ENCODE measurements at regions not wholly inside any gene's neighbourhood (a gene's known extent, or its start where the extent isn't known, plus 50 kb on each side); places are given as distances from the start of the nearest gene placed in this dataset.

GRCh38 chr15:38624244-38625205 is 59.9 kb upstream of the RASGRP1 start:
- Histone ChIP-seq H3K4me3 (ENCODE audit: low read depth in 2 of 2, low read length in 1 of 2) (no peak overlapping the region), H3K4me1 (ENCODE audit: control insufficient read depth in 1 of 2, insufficient read depth in 2 of 2, low read depth in 1 of 2, low read length in 1 of 2) (no peaks in the 10 kb centered on the region), H3K36me3 (replicated peaks in 1 of 2; ENCODE audit: control insufficient read depth in 1 of 2, insufficient read depth in 2 of 2, low read length in 1 of 2) (no peaks in the 10 kb centered on the region), H2AFZ (ENCODE audit: low read depth) (no peak overlapping the region), H3K9me3 (no peaks in the 10 kb centered on the region), H3K79me2 (ENCODE audit: insufficient read depth) (no peaks in the 10 kb centered on the region), H4K20me1 (ENCODE audit: insufficient read depth) (no peaks in the 10 kb centered on the region), H3K9me2 (no peaks in the 10 kb centered on the region), H3K27ac (ENCODE audit: low read depth in 2 of 2, low read length in 1 of 2) (no peak overlapping the region), H3K4me2 (no peak overlapping the region), H3K27me3 (ENCODE audit: insufficient read depth) (peaks cover 20% of the 10 kb centered on the region; the same call in 1 of the 2 replicates), H3F3A (replicated peaks; ENCODE audit: insufficient read depth) (no peaks in the 10 kb centered on the region), H3K9ac (no peak overlapping the region)
- TF ChIP-seq REST (IDR thresholded peaks at IDR 0.05; ENCODE audit: low read depth, low read length) (no peak), FOSL2 (IDR thresholded peaks at IDR 0.05; ENCODE audit: borderline replicate concordance, low read depth) (no peak), POLR2AphosphoS5 (IDR thresholded peaks at IDR 0.05; ENCODE audit: low read depth, low read length) (no peak), RFX5 (IDR thresholded peaks at IDR 0.05; ENCODE audit: low read length) (no peak), NFIC (IDR thresholded peaks at IDR 0.05; ENCODE audit: borderline replicate concordance) (no peak), MAX (IDR thresholded peaks at IDR 0.05; ENCODE audit: low read depth) (no peak), GABPA (IDR thresholded peaks at IDR 0.05; ENCODE audit: low read depth) (no peak), EP300 (IDR thresholded peaks at IDR 0.05; ENCODE audit: borderline replicate concordance in 1 of 2, low read depth in 1 of 2, low read length in 1 of 2) (no peak), MXI1 (IDR thresholded peaks at IDR 0.05; ENCODE audit: low read depth, low read length) (no peak), RAD21 (IDR thresholded peaks at IDR 0.05; ENCODE audit: low read length) (no peak), GATA2 (CRISPR knock-in tag; IDR thresholded peaks at IDR 0.05) (no peak), USF1 (IDR thresholded peaks at IDR 0.05; ENCODE audit: borderline replicate concordance, low read depth) (no peak), EZH2phosphoT487 (IDR thresholded peaks at IDR 0.05; ENCODE audit: borderline replicate concordance, low read depth) (no peak), CHD2 (IDR thresholded peaks at IDR 0.05; ENCODE audit: low read length, partially characterized antibody) (no peak)
- DNase-seq: no peak
- WGBS (ENCODE audit: low lambda C conversion rate): 49% methylated on average over 8 of the region's 8 CpGs
- CTCF ChIA-PET: interaction anchor here (0.5 to 1.5 kb wide), 3 partner anchors 66 to 260 kb away, joined by 3 to 4 read pairs (median 4); no protein-coding TSS in a partner anchor
- POLR2A ChIA-PET: no interaction called here

Measured in SK-N-SH (cell line).